ENCODE measurements at regions not wholly inside any gene's neighbourhood (a gene's known extent, or its start where the extent isn't known, plus 50 kb on each side); places are given as distances from the start of the nearest gene placed in this dataset.

- no peak for TF ChIP-seq CTCF (IDR thresholded peaks at IDR 0.05; ENCODE audit: low read depth, low read length)
- H3K4me3 ChIP-seq (ENCODE audit: low read depth, low read length): no peak overlapping the region
- no peaks in the 10 kb centered on the region for H3K27me3 ChIP-seq (ENCODE audit: insufficient read depth, low read depth, severe bottlenecking)
Observed at GRCh38 chr13:74662905-74663304, 528.7 kb upstream of the KLF12 start.

GRCh38 chr13:74661851-74662250 is 527.6 kb upstream of the KLF12 start:
- no peak for DNase-seq
- Histone ChIP-seq H3K36me3 (no peaks in the 10 kb centered on the region), H3K9me3 (ENCODE audit: severe bottlenecking) (no peaks in the 10 kb centered on the region), H3K4me3 (ENCODE audit: low read depth, low read length) (no peak overlapping the region), H3K27me3 (ENCODE audit: insufficient read depth, low read depth, severe bottlenecking) (no peaks in the 10 kb centered on the region), H3K27ac (no peak overlapping the region)
- TF ChIP-seq CTCF (IDR thresholded peaks at IDR 0.05; ENCODE audit: low read depth, low read length): no peak

More at GRCh38 chr13:74662905-74663304, 528.7 kb upstream of the KLF12 start:
- H3K27ac ChIP-seq: no peak overlapping the region
- no peak for DNase-seq
- H3K9me3 ChIP-seq (ENCODE audit: severe bottlenecking): no peaks in the 10 kb centered on the region
- no peaks in the 10 kb centered on the region for H3K36me3 ChIP-seq

- no peak for DNase-seq
- TF ChIP-seq CTCF (IDR thresholded peaks at IDR 0.05; ENCODE audit: low read depth, low read length): no peak
- Histone ChIP-seq H3K4me3 (ENCODE audit: low read depth, low read length) (no peak overlapping the region), H3K36me3 (no peaks in the 10 kb centered on the region), H3K9me3 (ENCODE audit: severe bottlenecking) (no peaks in the 10 kb centered on the region), H3K27ac (no peak overlapping the region), H3K27me3 (ENCODE audit: insufficient read depth, low read depth, severe bottlenecking) (no peaks in the 10 kb centered on the region)
Observed at GRCh38 chr13:74657765-74658164, 523.6 kb upstream of the KLF12 start.

- DNase-seq: no peak
- no peaks in the 10 kb centered on the region for H3K27me3 ChIP-seq (ENCODE audit: insufficient read depth, low read depth, severe bottlenecking)
- H3K9me3 ChIP-seq (ENCODE audit: severe bottlenecking): no peaks in the 10 kb centered on the region
- no peak overlapping the region for H3K4me3 ChIP-seq (ENCODE audit: low read depth, low read length)
- no peak for TF ChIP-seq CTCF (IDR thresholded peaks at IDR 0.05; ENCODE audit: low read depth, low read length)
- H3K36me3 ChIP-seq: no peaks in the 10 kb centered on the region
- no peak overlapping the region for H3K27ac ChIP-seq
Observed at GRCh38 chr13:74651121-74651520, 516.9 kb upstream of the KLF12 start.

- H3K9me3 ChIP-seq (ENCODE audit: severe bottlenecking): no peaks in the 10 kb centered on the region
- no peaks in the 10 kb centered on the region for H3K27me3 ChIP-seq (ENCODE audit: insufficient read depth, low read depth, severe bottlenecking)
- no peak for DNase-seq
- no peak overlapping the region for H3K27ac ChIP-seq
- TF ChIP-seq CTCF (IDR thresholded peaks at IDR 0.05; ENCODE audit: low read depth, low read length): no peak
- no peaks in the 10 kb centered on the region for H3K36me3 ChIP-seq
- H3K4me3 ChIP-seq (ENCODE audit: low read depth, low read length): no peak overlapping the region
Observed at GRCh38 chr13:74647991-74648390, 513.8 kb upstream of the KLF12 start.

- Histone ChIP-seq H3K27me3 (ENCODE audit: insufficient read depth, low read depth, severe bottlenecking) (no peaks in the 10 kb centered on the region), H3K27ac (no peak overlapping the region), H3K36me3 (no peaks in the 10 kb centered on the region), H3K9me3 (ENCODE audit: severe bottlenecking) (no peaks in the 10 kb centered on the region), H3K4me3 (ENCODE audit: low read depth, low read length) (no peak overlapping the region)
- DNase-seq: no peak
- no peak for TF ChIP-seq CTCF (IDR thresholded peaks at IDR 0.05; ENCODE audit: low read depth, low read length)
Observed at GRCh38 chr13:74647211-74647610, 513.0 kb upstream of the KLF12 start.

Measured in WERI-Rb-1 (cell line).